Transverse colon (tissue), 4 donors: ENCODE measurements at regions not wholly inside any gene's neighbourhood (a gene's known extent, or its start where the extent isn't known, plus 50 kb on each side); places are given as distances from the start of the nearest gene placed in this dataset.

Experiments used
- CTCF ChIP-seq, 5 experiments: fragments of 200-600 bp in 3 of 5; fragments of 450-650 bp in 2 of 5; sonication (generic) in 3 of 5; IDR thresholded peaks; 1 replicate in 2 of 5; 2 replicates in 3 of 5; pipeline ENCODE4 v1.5.1; 2016 to 2017; ENCODE audit warnings: antibody characterized with exemption in 5 of 5, inconsistent platforms in 3 of 5, mild to moderate bottlenecking in 2 of 5, moderate library complexity in 1 of 5
- EP300 ChIP-seq: sonication (generic); formaldehyde crosslinking; IDR thresholded peaks from one replicate; pipeline ENCODE4 v1.6.1; 2017; ENCODE audit warnings: antibody characterized with exemption, low read depth
- POLR2AphosphoS5 ChIP-seq, 3 donors: sonication (generic); formaldehyde crosslinking; IDR thresholded peaks; one replicate each; pipeline ENCODE4 v1.6.1; 2016; ENCODE audit warnings: antibody characterized with exemption in 3 of 3

- TF ChIP-seq CTCF (IDR thresholded peaks at IDR 0.05) (no peak), POLR2AphosphoS5 (IDR thresholded peaks at IDR 0.05) (no peak), EP300 (no peak)
Observed at GRCh38 chr5:62066761-62067277, 239.2 kb upstream of the KIF2A start.
